IMR-90 (cell line): ENCODE measurements at regions not wholly inside any gene's neighbourhood (a gene's known extent, or its start where the extent isn't known, plus 50 kb on each side); places are given as distances from the start of the nearest gene placed in this dataset.

ENCODE experiments used
- ATAC-seq: fragments of 200-7000 bp; cut with Tn5 transposase; 2 replicates; pipeline ENCODE4 v1.9.1; 2020; ENCODE audit warnings: low read depth, mild to moderate bottlenecking, moderate library complexity
- BruUV-seq: library from RNA; stranded (reverse); fragments of 400-500 nt; replicated peaks from 2 replicates; lab custom pipeline; 2021; lab: Mats Ljungman, UMichigan
- CTCF ChIA-PET: fragments of 300-600 bp; formaldehyde crosslinking; extraction: SDS; loops from one replicate; lab custom pipeline; 2021; ENCODE audit warnings: antibody characterized with exemption; lab: Yijun Ruan, JAX
- POLR2A ChIA-PET: fragments of 300-600 bp; sonication (Branson Sonifier 250); formaldehyde crosslinking; loops from one replicate; lab custom pipeline; 2022; ENCODE audit warnings: antibody characterized with exemption; ENCODE audit not compliant: unreplicated experiment; lab: Charles Lee
- DNase-seq: peaks from one replicate; pipeline ENCODE4 v3.0.0; 2013
- H2AFZ ChIP-seq: replicated peaks from 2 replicates; pipeline ENCODE3; 2013; ENCODE audit warnings: low read length, mild to moderate bottlenecking; ENCODE audit not compliant: poor library complexity
- H2AK5ac ChIP-seq: 2 replicates; pipeline ENCODE4 v1.6.1; 2013; ENCODE audit warnings: low read depth, low read length, inconsistent platforms
- H2AK9ac ChIP-seq: replicated peaks from 2 replicates; pipeline ENCODE3; 2013; ENCODE audit warnings: mild to moderate bottlenecking, low read depth, low read length, moderate library complexity; ENCODE audit not compliant: poor library complexity
- H2BK120ac ChIP-seq: 2 replicates; pipeline ENCODE4 v1.6.1; 2013; ENCODE audit warnings: low read depth, low read length, inconsistent platforms
- H2BK15ac ChIP-seq: 3 replicates; pipeline ENCODE4 v1.6.1; 2013; ENCODE audit warnings: low read depth, low read length, inconsistent platforms
- H2BK20ac ChIP-seq: 2 replicates; pipeline ENCODE4 v1.6.1; 2013; ENCODE audit warnings: low read depth, mild to moderate bottlenecking, inconsistent platforms, low read length, moderate library complexity
- H2BK5ac ChIP-seq: 2 replicates; pipeline ENCODE4 v1.6.1; 2013; ENCODE audit warnings: mild to moderate bottlenecking, low read depth, low read length, inconsistent platforms; ENCODE audit not compliant: poor library complexity, severe bottlenecking
- H3K14ac ChIP-seq: replicated peaks from 2 replicates; pipeline ENCODE4 v1.6.1; 2013; ENCODE audit warnings: low read depth, low read length, inconsistent platforms
- H3K18ac ChIP-seq: 2 replicates; pipeline ENCODE4 v1.6.1; 2013; ENCODE audit warnings: low read depth, low read length, control low read depth
- H3K23ac ChIP-seq: 2 replicates; pipeline ENCODE4 v1.6.1; 2013; ENCODE audit warnings: low read depth, low read length, inconsistent platforms
- H3K27ac ChIP-seq: 2 replicates; pipeline ENCODE4 v1.5.1; 2013; ENCODE audit warnings: mild to moderate bottlenecking, control low read depth, low read length; ENCODE audit not compliant: insufficient read depth
- H3K27me3 ChIP-seq: 2 replicates; pipeline ENCODE4 v1.6.1; 2013; ENCODE audit warnings: low read length; ENCODE audit not compliant: control insufficient read depth, insufficient read depth
- H3K36me3 ChIP-seq: 2 replicates; pipeline ENCODE4 v1.6.1; 2013; ENCODE audit warnings: low read length, mixed read lengths; ENCODE audit not compliant: control insufficient read depth, insufficient read depth
- H3K4ac ChIP-seq: 2 replicates; pipeline ENCODE4 v1.6.1; 2013; ENCODE audit warnings: low read depth, low read length, inconsistent platforms
- H3K4me1 ChIP-seq: 2 replicates; pipeline ENCODE4 v1.6.1; 2013; ENCODE audit warnings: low read length, mixed read lengths; ENCODE audit not compliant: control insufficient read depth, insufficient read depth
- H3K4me2 ChIP-seq: 2 replicates; pipeline ENCODE4 v1.6.1; 2013; ENCODE audit warnings: low read depth, mild to moderate bottlenecking, control low read depth, low read length, moderate library complexity
- H3K4me3 ChIP-seq: 2 replicates; pipeline ENCODE4 v1.5.1; 2013; ENCODE audit warnings: low read depth, mild to moderate bottlenecking, control low read depth, low read length, moderate library complexity; ENCODE audit not compliant: insufficient read depth
- H3K56ac ChIP-seq: 2 replicates; pipeline ENCODE4 v1.6.1; 2013; ENCODE audit warnings: low read length, inconsistent platforms; ENCODE audit not compliant: insufficient read depth; ENCODE audit errors: extremely low read depth
- H3K79me1 ChIP-seq, 2 experiments: 2 replicates each; pipeline ENCODE4 v1.6.1; 2013; ENCODE audit warnings: low read length in 2 of 2, inconsistent platforms in 1 of 2, low read depth in 1 of 2
- H3K9ac ChIP-seq: 2 replicates; pipeline ENCODE4 v1.6.1; 2013; ENCODE audit warnings: low read depth, low read length, control low read depth
- H3K9me1 ChIP-seq: 2 replicates; pipeline ENCODE4 v1.6.1; 2013; ENCODE audit warnings: low read length, inconsistent platforms; ENCODE audit not compliant: insufficient read depth
- H3K9me3 ChIP-seq: 2 replicates; pipeline ENCODE4 v1.6.1; 2013; ENCODE audit warnings: low read length; ENCODE audit not compliant: control insufficient read depth, insufficient read depth
- H4K20me1 ChIP-seq: 2 replicates; pipeline ENCODE4 v1.6.1; 2013; ENCODE audit warnings: low read length, inconsistent platforms; ENCODE audit not compliant: insufficient read depth
- H4K5ac ChIP-seq: 2 replicates; pipeline ENCODE4 v1.6.1; 2013; ENCODE audit warnings: mild to moderate bottlenecking, low read depth, low read length, control low read depth
- H4K8ac ChIP-seq, 2 experiments: 2 replicates each; pipeline ENCODE4 v1.6.1; 2013; ENCODE audit warnings: low read depth in 2 of 2, low read length in 2 of 2, control low read depth in 1 of 2, inconsistent platforms in 1 of 2
- H4K91ac ChIP-seq: 2 replicates; pipeline ENCODE4 v1.6.1; 2013; ENCODE audit warnings: low read depth, low read length, inconsistent platforms; ENCODE audit not compliant: insufficient read depth
- BHLHE40 ChIP-seq: fragments of 150-350 bp; IDR thresholded peaks from 2 replicates; pipeline ENCODE4 v1.6.1; 2016; ENCODE audit warnings: mild to moderate bottlenecking, low read depth, low read length
- CHD1 ChIP-seq: IDR thresholded peaks from 2 replicates; pipeline ENCODE4 v1.6.1; 2012; ENCODE audit warnings: low read depth, low read length, improper control_type of control experiment
- MAZ ChIP-seq: IDR thresholded peaks from 2 replicates; pipeline ENCODE4 v1.6.1; 2012; ENCODE audit warnings: low read depth, mild to moderate bottlenecking, low read length, improper control_type of control experiment, moderate library complexity, borderline replicate concordance
- NFE2L2 ChIP-seq: fragments of 150-350 bp; IDR thresholded peaks from 2 replicates; pipeline ENCODE4 v1.6.1; 2016; ENCODE audit warnings: low read depth, mild to moderate bottlenecking, low read length
- RCOR1 ChIP-seq: IDR thresholded peaks from 2 replicates; pipeline ENCODE4 v1.6.1; 2012; ENCODE audit warnings: mild to moderate bottlenecking, low read length, improper control_type of control experiment; ENCODE audit not compliant: insufficient replicate concordance
- SMC3 ChIP-seq: fragments of 150-350 bp; IDR thresholded peaks from 2 replicates; pipeline ENCODE4 v1.6.1; 2016; ENCODE audit warnings: low read depth, mild to moderate bottlenecking, antibody characterized with exemption, low read length, moderate library complexity
- WGBS, 2 experiments: methylation state at CpG; one replicate each; pipeline versions ENCODE4 v1.1.5 to v1.1.7; 2013; ENCODE audit warnings: missing lambda C conversion rate in 2 of 2; ENCODE audit not compliant: insufficient read length in 1 of 2; ENCODE audit errors: extremely low coverage in 2 of 2; 5-methylcytosine and 5-hydroxymethylcytosine counted together
- dilution Hi-C: fragments of 300-500 bp; cut with HindIII; formaldehyde crosslinking; loops from one replicate; pipeline ENCODE4 v1.14.3; 2018; ENCODE audit warnings: low sequenced_read_pairs; ENCODE audit not compliant: unreplicated experiment
- in situ Hi-C: fragments of 300-500 bp; cut with MboI; formaldehyde crosslinking; loops from 3 replicates; pipeline ENCODE4 v1.14.3; 2019; ENCODE audit warnings: low sequenced_read_pairs, inconsistent platforms, mixed read lengths
- intact Hi-C: fragments of 100-400 bp; cut with micrococcal nuclease; formaldehyde crosslinking; loops from 2 replicates; pipeline ENCODE4 v1.10.0; 2022

DNA sequence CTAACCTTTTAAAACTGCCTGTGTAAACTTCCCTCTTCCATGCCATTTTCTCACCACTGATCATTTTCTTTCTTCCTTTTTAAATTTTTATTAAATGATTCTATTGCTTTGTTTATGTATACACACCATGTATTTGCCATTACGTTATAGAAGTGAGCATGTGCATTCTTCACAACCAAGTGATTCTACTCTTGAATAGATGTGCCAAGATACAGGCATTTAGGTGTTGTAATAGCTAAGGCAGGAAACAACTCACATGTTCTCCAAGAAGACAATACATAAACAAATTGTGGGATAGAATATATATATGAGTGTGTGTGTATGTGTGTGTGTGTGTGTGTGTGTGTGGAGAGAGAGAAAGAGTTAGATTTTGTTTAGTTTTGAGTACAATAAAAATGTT lies 202.6 kb upstream of the SEMA3E start:
- no peaks in the 10 kb centered on the region for H3K36me3 ChIP-seq
- H3K27ac ChIP-seq = no peak overlapping the region
- H3K4ac ChIP-seq = no peak overlapping the region
- ChIA-PET CTCF (no interaction called here), POLR2A (interaction anchor here (0.7 kb wide), 1 partner anchor 49 kb away, joined by 3 read pairs; no protein-coding TSS in a partner anchor)
- no peak overlapping the region for H2BK5ac ChIP-seq
- BruUV-seq = no TSS peak
- no CpG with 5 or more reads among the region's 1 CpG for WGBS, 2 experiments
- DNase-seq (no peak), ATAC-seq (no peak)
- in situ Hi-C loops = no loop called here
- no peaks in the 10 kb centered on the region for H3K79me1 ChIP-seq
- H2AK9ac ChIP-seq = no peak overlapping the region
- H3K9ac ChIP-seq = no peak overlapping the region
- H3K9me3 ChIP-seq = no peaks in the 10 kb centered on the region
- TF ChIP-seq RCOR1 = no peak
- no peak for TF ChIP-seq BHLHE40
- TF ChIP-seq SMC3 = no peak
- TF ChIP-seq CHD1 = no peak
- no peak for TF ChIP-seq NFE2L2
- TF ChIP-seq MAZ = no peak
- H3K56ac ChIP-seq = no peak overlapping the region
- no peaks in the 10 kb centered on the region for H3K4me1 ChIP-seq
- H4K8ac ChIP-seq = no peak overlapping the region
- no peak overlapping the region for H4K91ac ChIP-seq
- no peak overlapping the region for H2AFZ ChIP-seq
- dilution Hi-C loops = no loop called here
- H2BK120ac ChIP-seq = no peak overlapping the region
- H2BK20ac ChIP-seq = no peak overlapping the region
- no peak overlapping the region for H3K18ac ChIP-seq
- H4K5ac ChIP-seq = no peak overlapping the region
- no peaks in the 10 kb centered on the region for H3K9me1 ChIP-seq
- no peak overlapping the region for H2AK5ac ChIP-seq
- H4K20me1 ChIP-seq = no peaks in the 10 kb centered on the region
- no peaks in the 10 kb centered on the region for H3K27me3 ChIP-seq
- no peak overlapping the region for H2BK15ac ChIP-seq
- H3K14ac ChIP-seq = no peak overlapping the region
- intact Hi-C loops = no loop called here
- no peak overlapping the region for H3K4me3 ChIP-seq
- H3K4me2 ChIP-seq = no peak overlapping the region
- no peak overlapping the region for H3K23ac ChIP-seq
